ENCODE measurements at regions not wholly inside any gene's neighbourhood (a gene's known extent, or its start where the extent isn't known, plus 50 kb on each side); places are given as distances from the start of the nearest gene placed in this dataset.

DNA sequence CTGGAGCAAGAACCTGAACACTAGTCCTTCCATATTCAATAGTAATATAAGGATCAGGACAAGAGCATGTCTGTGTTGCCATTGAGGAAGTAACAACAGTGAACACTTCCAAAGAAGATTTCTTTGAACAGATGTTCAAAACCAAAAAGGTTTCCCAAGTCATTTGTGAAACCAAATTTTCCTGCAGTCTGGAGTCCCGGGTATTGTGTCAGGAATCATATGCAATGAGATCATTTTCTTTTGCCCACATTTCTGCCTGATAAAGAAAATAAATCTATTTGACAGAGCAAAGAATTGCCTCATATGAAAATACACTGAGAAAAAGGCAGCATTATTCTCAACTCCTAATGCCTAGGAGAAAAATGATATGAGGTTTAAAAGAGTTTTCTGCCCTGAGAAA, 151.7 kb downstream of the SNX18 start:
- no peaks in the 10 kb centered on the region for H3K79me2 ChIP-seq (ENCODE audit: low read length)
- H3K4me1 ChIP-seq (ENCODE audit: low read length), result peaks cover 27% of the 10 kb centered on the region
- no peak overlapping the region for H2AFZ ChIP-seq (ENCODE audit: low read depth, low read length)
- H3K4me2 ChIP-seq (ENCODE audit: low read length), result no peak overlapping the region
- H3K4me3 ChIP-seq (ENCODE audit: low read length), result no peak overlapping the region
- H3K27me3 ChIP-seq (ENCODE audit: low read depth, low read length), result no peaks in the 10 kb centered on the region
- no peak overlapping the region for H3K27ac ChIP-seq (ENCODE audit: low read length)
- no peak overlapping the region for H3K9ac ChIP-seq (ENCODE audit: low read length)
- H4K20me1 ChIP-seq (ENCODE audit: insufficient read depth, low read length), result no peaks in the 10 kb centered on the region
- no peaks in the 10 kb centered on the region for H3K36me3 ChIP-seq (replicated peaks; ENCODE audit: low read depth, low read length)
- peaks cover 17% of the 10 kb centered on the region for H3K9me3 ChIP-seq (ENCODE audit: insufficient read depth, low read length)
- TF ChIP-seq, protein P1, sequence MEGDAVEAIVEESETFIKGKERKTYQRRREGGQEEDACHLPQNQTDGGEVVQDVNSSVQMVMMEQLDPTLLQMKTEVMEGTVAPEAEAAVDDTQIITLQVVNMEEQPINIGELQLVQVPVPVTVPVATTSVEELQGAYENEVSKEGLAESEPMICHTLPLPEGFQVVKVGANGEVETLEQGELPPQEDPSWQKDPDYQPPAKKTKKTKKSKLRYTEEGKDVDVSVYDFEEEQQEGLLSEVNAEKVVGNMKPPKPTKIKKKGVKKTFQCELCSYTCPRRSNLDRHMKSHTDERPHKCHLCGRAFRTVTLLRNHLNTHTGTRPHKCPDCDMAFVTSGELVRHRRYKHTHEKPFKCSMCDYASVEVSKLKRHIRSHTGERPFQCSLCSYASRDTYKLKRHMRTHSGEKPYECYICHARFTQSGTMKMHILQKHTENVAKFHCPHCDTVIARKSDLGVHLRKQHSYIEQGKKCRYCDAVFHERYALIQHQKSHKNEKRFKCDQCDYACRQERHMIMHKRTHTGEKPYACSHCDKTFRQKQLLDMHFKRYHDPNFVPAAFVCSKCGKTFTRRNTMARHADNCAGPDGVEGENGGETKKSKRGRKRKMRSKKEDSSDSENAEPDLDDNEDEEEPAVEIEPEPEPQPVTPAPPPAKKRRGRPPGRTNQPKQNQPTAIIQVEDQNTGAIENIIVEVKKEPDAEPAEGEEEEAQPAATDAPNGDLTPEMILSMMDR (IDR thresholded peaks at IDR 0.05; ENCODE audit: low read depth, low read length), result no peak
- no peak for TF ChIP-seq EZH2phosphoT487 (IDR thresholded peaks at IDR 0.05; ENCODE audit: low read depth)

DNA sequence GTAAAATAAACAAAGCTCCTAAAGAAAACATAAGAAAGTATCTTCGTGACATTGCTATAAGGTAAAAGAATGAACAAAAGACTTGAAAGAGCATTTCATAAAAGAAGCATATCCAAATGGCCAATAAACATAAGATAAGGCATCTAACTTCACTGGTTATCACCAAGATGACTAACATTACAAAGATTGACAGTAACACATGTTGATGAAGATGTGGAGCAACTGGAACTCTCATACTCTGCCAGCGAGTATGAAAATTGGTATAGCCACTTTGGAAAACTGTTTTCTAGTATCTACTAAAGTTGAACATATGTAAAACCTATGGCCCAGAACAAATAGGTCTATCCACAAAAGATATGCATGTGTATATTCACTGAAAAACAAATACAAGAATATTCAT, 150.5 kb downstream of the SNX18 start:
- Histone ChIP-seq H2AFZ (ENCODE audit: low read depth, low read length) (no peak overlapping the region), H3K9ac (ENCODE audit: low read length) (no peak overlapping the region), H3K4me3 (ENCODE audit: low read length) (no peak overlapping the region), H3K27me3 (ENCODE audit: low read depth, low read length) (no peaks in the 10 kb centered on the region), H3K27ac (ENCODE audit: low read length) (no peak overlapping the region), H4K20me1 (ENCODE audit: insufficient read depth, low read length) (no peaks in the 10 kb centered on the region), H3K36me3 (replicated peaks; ENCODE audit: low read depth, low read length) (no peaks in the 10 kb centered on the region), H3K79me2 (ENCODE audit: low read length) (no peaks in the 10 kb centered on the region), H3K4me2 (ENCODE audit: low read length) (no peak overlapping the region), H3K9me3 (ENCODE audit: insufficient read depth, low read length) (peaks cover 15% of the 10 kb centered on the region), H3K4me1 (ENCODE audit: low read length) (peaks cover 15% of the 10 kb centered on the region)
- TF ChIP-seq, protein P1 (IDR thresholded peaks at IDR 0.05; ENCODE audit: low read depth, low read length), result no peak
- TF ChIP-seq EZH2phosphoT487 (IDR thresholded peaks at IDR 0.05; ENCODE audit: low read depth), result no peak

GRCh38 chr5:54667136-54667535, 149.6 kb downstream of the SNX18 start:
- TF ChIP-seq, protein P1 (IDR thresholded peaks at IDR 0.05; ENCODE audit: low read depth, low read length), result no peak
- TF ChIP-seq EZH2phosphoT487 (IDR thresholded peaks at IDR 0.05; ENCODE audit: low read depth), result no peak

DNA sequence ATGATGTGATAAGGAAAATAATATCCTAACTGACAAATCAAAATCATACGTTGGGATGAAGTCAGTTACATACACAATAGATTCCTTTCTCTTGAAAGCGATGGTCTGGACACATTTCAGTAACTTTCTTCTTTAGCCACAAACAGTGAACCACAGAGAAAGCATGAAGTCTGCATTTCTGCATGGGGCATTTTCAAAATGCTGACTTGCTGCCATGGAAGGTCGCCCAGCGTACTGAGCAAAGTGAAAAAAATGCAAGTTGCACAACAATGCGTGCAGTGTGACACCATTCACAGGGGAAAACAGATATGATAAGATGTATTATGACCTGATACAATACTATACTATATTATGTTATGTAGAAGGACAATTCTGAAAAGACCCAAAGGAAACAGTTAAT, 146.3 kb downstream of the SNX18 start:
- H3K9ac ChIP-seq (ENCODE audit: low read length), result no peak overlapping the region
- H3K36me3 ChIP-seq (replicated peaks; ENCODE audit: low read depth, low read length), result no peaks in the 10 kb centered on the region
- no peak overlapping the region for H2AFZ ChIP-seq (ENCODE audit: low read depth, low read length)
- no peak overlapping the region for H3K4me3 ChIP-seq (ENCODE audit: low read length)
- no peak overlapping the region for H3K27ac ChIP-seq (ENCODE audit: low read length)
- no peaks in the 10 kb centered on the region for H3K4me1 ChIP-seq (ENCODE audit: low read length)
- H3K9me3 ChIP-seq (ENCODE audit: insufficient read depth, low read length), result no peaks in the 10 kb centered on the region; the same call in 1 of the 2 replicates
- H3K79me2 ChIP-seq (ENCODE audit: low read length), result no peaks in the 10 kb centered on the region
- no peaks in the 10 kb centered on the region for H4K20me1 ChIP-seq (ENCODE audit: insufficient read depth, low read length)
- TF ChIP-seq EZH2phosphoT487 (IDR thresholded peaks at IDR 0.05; ENCODE audit: low read depth), result no peak
- TF ChIP-seq, protein P1 (IDR thresholded peaks at IDR 0.05; ENCODE audit: low read depth, low read length), result no peak
- H3K27me3 ChIP-seq (ENCODE audit: low read depth, low read length), result no peaks in the 10 kb centered on the region
- H3K4me2 ChIP-seq (ENCODE audit: low read length), result no peak overlapping the region

More at GRCh38 chr5:54667136-54667535, 149.6 kb downstream of the SNX18 start:
- Histone ChIP-seq H3K27ac (ENCODE audit: low read length) (no peak overlapping the region), H4K20me1 (ENCODE audit: insufficient read depth, low read length) (no peaks in the 10 kb centered on the region), H3K27me3 (ENCODE audit: low read depth, low read length) (no peaks in the 10 kb centered on the region), H3K9ac (ENCODE audit: low read length) (no peak overlapping the region), H3K79me2 (ENCODE audit: low read length) (no peaks in the 10 kb centered on the region), H3K4me3 (ENCODE audit: low read length) (no peak overlapping the region), H3K9me3 (ENCODE audit: insufficient read depth, low read length) (peaks cover 6% of the 10 kb centered on the region; the same call in 1 of the 2 replicates), H3K4me2 (ENCODE audit: low read length) (no peak overlapping the region), H3K36me3 (replicated peaks; ENCODE audit: low read depth, low read length) (no peaks in the 10 kb centered on the region), H2AFZ (ENCODE audit: low read depth, low read length) (no peak overlapping the region), H3K4me1 (ENCODE audit: low read length) (peaks cover 13% of the 10 kb centered on the region)

All from OCI-LY3 (cell line).